ENCODE measurements at regions not wholly inside any gene's neighbourhood (a gene's known extent, or its start where the extent isn't known, plus 50 kb on each side); places are given as distances from the start of the nearest gene placed in this dataset.

DNA sequence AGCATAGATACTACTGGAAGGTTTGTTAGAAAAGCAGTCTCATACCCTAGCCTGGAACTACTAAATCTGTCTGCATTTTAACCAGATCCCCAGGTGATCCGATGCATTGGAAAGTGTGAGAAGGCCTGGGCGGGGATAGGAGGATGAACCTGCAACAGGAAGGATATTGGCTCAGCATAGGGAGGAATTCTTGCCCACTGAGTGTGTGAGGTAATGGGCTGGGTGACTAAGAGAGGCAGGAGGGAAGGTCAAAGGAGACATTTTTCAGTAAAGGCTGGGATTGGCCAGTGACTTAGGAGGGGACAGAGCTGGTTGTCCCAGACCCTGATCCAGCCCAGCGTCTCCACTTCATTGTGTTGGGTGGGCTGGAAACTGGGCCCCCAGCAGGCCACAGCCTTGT, 191.0 kb upstream of the LRFN2 start:
- TF ChIP-seq EZH2 (IDR thresholded peaks at IDR 0.05; ENCODE audit: low read length) = no peak
- TF ChIP-seq, protein P1, sequence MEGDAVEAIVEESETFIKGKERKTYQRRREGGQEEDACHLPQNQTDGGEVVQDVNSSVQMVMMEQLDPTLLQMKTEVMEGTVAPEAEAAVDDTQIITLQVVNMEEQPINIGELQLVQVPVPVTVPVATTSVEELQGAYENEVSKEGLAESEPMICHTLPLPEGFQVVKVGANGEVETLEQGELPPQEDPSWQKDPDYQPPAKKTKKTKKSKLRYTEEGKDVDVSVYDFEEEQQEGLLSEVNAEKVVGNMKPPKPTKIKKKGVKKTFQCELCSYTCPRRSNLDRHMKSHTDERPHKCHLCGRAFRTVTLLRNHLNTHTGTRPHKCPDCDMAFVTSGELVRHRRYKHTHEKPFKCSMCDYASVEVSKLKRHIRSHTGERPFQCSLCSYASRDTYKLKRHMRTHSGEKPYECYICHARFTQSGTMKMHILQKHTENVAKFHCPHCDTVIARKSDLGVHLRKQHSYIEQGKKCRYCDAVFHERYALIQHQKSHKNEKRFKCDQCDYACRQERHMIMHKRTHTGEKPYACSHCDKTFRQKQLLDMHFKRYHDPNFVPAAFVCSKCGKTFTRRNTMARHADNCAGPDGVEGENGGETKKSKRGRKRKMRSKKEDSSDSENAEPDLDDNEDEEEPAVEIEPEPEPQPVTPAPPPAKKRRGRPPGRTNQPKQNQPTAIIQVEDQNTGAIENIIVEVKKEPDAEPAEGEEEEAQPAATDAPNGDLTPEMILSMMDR (optimal IDR thresholded peaks at IDR 0.05 in 1 of 3, IDR thresholded peaks at IDR 0.05 in 1 of 3, conservative IDR thresholded peaks at IDR 0.05 in 1 of 3; ENCODE audit: extremely low read depth in 1 of 3, insufficient read depth in 2 of 3, low read length in 3 of 3) = no peak
